ENCODE measurements at regions not wholly inside any gene's neighbourhood (a gene's known extent, or its start where the extent isn't known, plus 50 kb on each side); places are given as distances from the start of the nearest gene placed in this dataset.

GRCh38 chr12:87074781-87075180, 818.6 kb upstream of the MGAT4C start:
- no peak for DNase-seq (ENCODE audit: low spot score)
- TF ChIP-seq, protein P1, sequence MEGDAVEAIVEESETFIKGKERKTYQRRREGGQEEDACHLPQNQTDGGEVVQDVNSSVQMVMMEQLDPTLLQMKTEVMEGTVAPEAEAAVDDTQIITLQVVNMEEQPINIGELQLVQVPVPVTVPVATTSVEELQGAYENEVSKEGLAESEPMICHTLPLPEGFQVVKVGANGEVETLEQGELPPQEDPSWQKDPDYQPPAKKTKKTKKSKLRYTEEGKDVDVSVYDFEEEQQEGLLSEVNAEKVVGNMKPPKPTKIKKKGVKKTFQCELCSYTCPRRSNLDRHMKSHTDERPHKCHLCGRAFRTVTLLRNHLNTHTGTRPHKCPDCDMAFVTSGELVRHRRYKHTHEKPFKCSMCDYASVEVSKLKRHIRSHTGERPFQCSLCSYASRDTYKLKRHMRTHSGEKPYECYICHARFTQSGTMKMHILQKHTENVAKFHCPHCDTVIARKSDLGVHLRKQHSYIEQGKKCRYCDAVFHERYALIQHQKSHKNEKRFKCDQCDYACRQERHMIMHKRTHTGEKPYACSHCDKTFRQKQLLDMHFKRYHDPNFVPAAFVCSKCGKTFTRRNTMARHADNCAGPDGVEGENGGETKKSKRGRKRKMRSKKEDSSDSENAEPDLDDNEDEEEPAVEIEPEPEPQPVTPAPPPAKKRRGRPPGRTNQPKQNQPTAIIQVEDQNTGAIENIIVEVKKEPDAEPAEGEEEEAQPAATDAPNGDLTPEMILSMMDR (IDR thresholded peaks at IDR 0.05), result no peak
- Histone ChIP-seq H3K27ac (no peak overlapping the region), H3K4me3 (no peak overlapping the region)

GRCh38 chr12:87066326-87066725, 810.1 kb upstream of the MGAT4C start:
- H3K4me3 ChIP-seq, result no peak overlapping the region
- no peak overlapping the region for H3K27ac ChIP-seq
- TF ChIP-seq, protein P1 (IDR thresholded peaks at IDR 0.05), result no peak
- no peak for DNase-seq (ENCODE audit: low spot score)

- H3K4me3 ChIP-seq, result no peak overlapping the region
- TF ChIP-seq, protein P1 (IDR thresholded peaks at IDR 0.05), result no peak
- DNase-seq (ENCODE audit: low spot score), result no peak
- H3K27ac ChIP-seq, result no peak overlapping the region
These were observed 803.0 kb upstream of the MGAT4C start for GRCh38 chr12:87059231-87059630.

DNA sequence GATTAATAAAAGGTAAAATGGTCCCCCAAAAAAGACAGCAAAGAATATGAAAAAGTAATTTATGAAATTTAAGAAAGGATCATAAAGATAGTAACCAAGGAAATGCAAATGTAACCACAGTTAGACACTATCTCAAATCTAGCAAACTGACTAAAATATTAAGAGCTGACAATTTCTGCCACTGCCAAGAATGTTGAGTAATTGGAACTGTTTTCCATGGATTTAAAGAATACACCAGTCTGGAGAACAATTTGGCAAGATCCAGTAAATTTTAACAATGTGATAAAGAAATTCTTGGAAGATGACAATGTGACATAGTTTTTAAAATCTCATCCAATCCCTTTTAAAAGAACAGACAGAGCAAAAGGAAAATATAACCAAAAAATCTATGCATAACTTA, 798.0 kb upstream of the MGAT4C start:
- H3K27ac ChIP-seq, result no peak overlapping the region
- no peak for DNase-seq (ENCODE audit: low spot score)
- no peak overlapping the region for H3K4me3 ChIP-seq
- TF ChIP-seq, protein P1 (IDR thresholded peaks at IDR 0.05), result no peak

- no peak overlapping the region for H3K4me3 ChIP-seq
- no peak overlapping the region for H3K27ac ChIP-seq
- DNase-seq (ENCODE audit: low spot score), result no peak
- TF ChIP-seq, protein P1 (IDR thresholded peaks at IDR 0.05), result no peak
These were observed 795.4 kb upstream of the MGAT4C start for GRCh38 chr12:87051621-87052020.

- H3K4me3 ChIP-seq, result no peak overlapping the region
- no peak for DNase-seq (ENCODE audit: low spot score)
- no peak overlapping the region for H3K27ac ChIP-seq
- TF ChIP-seq, protein P1 (IDR thresholded peaks at IDR 0.05), result no peak
These were observed 791.5 kb upstream of the MGAT4C start for GRCh38 chr12:87047691-87048090.

- TF ChIP-seq, protein P1 (IDR thresholded peaks at IDR 0.05), result no peak
- H3K4me3 ChIP-seq, result no peak overlapping the region
- no peak overlapping the region for H3K27ac ChIP-seq
- DNase-seq (ENCODE audit: low spot score), result no peak
These were observed 783.3 kb upstream of the MGAT4C start for GRCh38 chr12:87039536-87039935.

Measured in coronary artery (tissue), 2 donors.